Mesenchymal stem cell (in vitro differentiated cells and primary cell): ENCODE measurements at regions not wholly inside any gene's neighbourhood (a gene's known extent, or its start where the extent isn't known, plus 50 kb on each side); places are given as distances from the start of the nearest gene placed in this dataset.
A peak's percentile ranks its signal among the peaks of the same experiment; 100 is the strongest.
"Not testable (repeated sequence)": the region's sequence is repeated elsewhere in the genome, so short reads cannot be mapped to it uniquely, and the experiment has no call there.

Experiments used
- DNase-seq: peaks from one replicate; pipeline ENCODE4 v3.0.0-alpha.2; 2013
- H2AFZ ChIP-seq: one replicate; pipeline ENCODE4 v1.6.1; 2013; ENCODE audit warnings: low read depth, mild to moderate bottlenecking, control low read depth, inconsistent platforms, low read length, moderate library complexity
- H2AK5ac ChIP-seq: 2 replicates; pipeline ENCODE4 v1.6.1; 2013; ENCODE audit warnings: low read length, moderate library complexity, mild to moderate bottlenecking, inconsistent platforms; ENCODE audit not compliant: severe bottlenecking
- H2BK120ac ChIP-seq: one replicate; pipeline ENCODE4 v1.6.1; 2013; ENCODE audit warnings: low read depth, mild to moderate bottlenecking, inconsistent platforms, low read length, moderate library complexity
- H2BK12ac ChIP-seq, 2 experiments: one replicate each; pipeline ENCODE4 v1.6.1; 2013; ENCODE audit warnings: inconsistent platforms in 2 of 2, low read length in 2 of 2, mild to moderate bottlenecking in 2 of 2, moderate library complexity in 2 of 2, control low read depth in 1 of 2
- H2BK15ac ChIP-seq: one replicate; pipeline ENCODE4 v1.6.1; 2013; ENCODE audit warnings: mild to moderate bottlenecking, low read depth, inconsistent platforms; ENCODE audit not compliant: poor library complexity, severe bottlenecking
- H2BK5ac ChIP-seq: 2 replicates; pipeline ENCODE4 v1.6.1; 2013; ENCODE audit warnings: low read depth, mild to moderate bottlenecking, low read length, control low read depth, inconsistent platforms; ENCODE audit not compliant: poor library complexity, severe bottlenecking
- H3K14ac ChIP-seq, 2 experiments: one replicate each; pipeline ENCODE4 v1.6.1; 2013; ENCODE audit warnings: inconsistent platforms in 2 of 2, low read length in 2 of 2, control low read depth in 1 of 2, mild to moderate bottlenecking in 1 of 2, moderate library complexity in 1 of 2
- H3K18ac ChIP-seq, 2 experiments: one replicate each; pipeline ENCODE4 v1.6.1; 2013; ENCODE audit warnings: inconsistent platforms in 2 of 2, low read length in 2 of 2, control low read depth in 1 of 2, low read depth in 1 of 2, mild to moderate bottlenecking in 1 of 2
- H3K23ac ChIP-seq, 2 experiments: one replicate each; pipeline ENCODE4 v1.6.1; 2013; ENCODE audit warnings: inconsistent platforms in 2 of 2, low read length in 2 of 2, mild to moderate bottlenecking in 2 of 2, moderate library complexity in 2 of 2, control low read depth in 1 of 2
- H3K27ac ChIP-seq: 2 replicates; pipeline ENCODE4 v1.5.1; 2013; ENCODE audit warnings: mild to moderate bottlenecking, moderate library complexity, low read length, control low read depth, inconsistent platforms; ENCODE audit not compliant: poor library complexity, severe bottlenecking
- H3K27me3 ChIP-seq, 2 experiments: 2 replicates each; pipeline versions ENCODE4 v1.6.1 to v1.7.0; 2013; ENCODE audit warnings: low read length in 2 of 2, mild to moderate bottlenecking in 2 of 2, moderate library complexity in 2 of 2, control low read depth in 1 of 2, inconsistent platforms in 1 of 2; ENCODE audit not compliant: control insufficient read depth in 1 of 2, insufficient read depth in 1 of 2
- H3K36me3 ChIP-seq, 2 experiments: 2 replicates each; pipeline versions ENCODE4 v1.6.1 to v1.7.0; 2013; ENCODE audit warnings: low read length in 2 of 2, control low read depth in 1 of 2, inconsistent platforms in 1 of 2, low read depth in 1 of 2, mild to moderate bottlenecking in 1 of 2; ENCODE audit not compliant: insufficient read depth in 2 of 2, control insufficient read depth in 1 of 2
- H3K4ac ChIP-seq, 2 experiments: one replicate each; pipeline ENCODE4 v1.6.1; 2013; ENCODE audit warnings: inconsistent platforms in 2 of 2, low read length in 2 of 2, mild to moderate bottlenecking in 2 of 2, moderate library complexity in 2 of 2, control low read depth in 1 of 2, low read depth in 1 of 2
- H3K4me1 ChIP-seq: 2 replicates; pipeline ENCODE4 v1.6.1; 2013; ENCODE audit warnings: low read depth, low read length, control low read depth; ENCODE audit not compliant: control insufficient read depth, insufficient read depth
- H3K4me2 ChIP-seq: 2 replicates; pipeline ENCODE4 v1.6.1; 2013; ENCODE audit warnings: low read length, mild to moderate bottlenecking, inconsistent platforms; ENCODE audit not compliant: poor library complexity, severe bottlenecking
- H3K4me3 ChIP-seq, 2 experiments: 2 replicates each; pipeline versions ENCODE4 v1.5.1 to v1.7.0; 2013; ENCODE audit warnings: low read length in 2 of 2, mild to moderate bottlenecking in 2 of 2, control low read depth in 1 of 2, low read depth in 1 of 2; ENCODE audit not compliant: insufficient read depth in 1 of 2
- H3K79me1 ChIP-seq: replicated peaks from 2 replicates; pipeline ENCODE4 v1.6.1; 2013; ENCODE audit warnings: mild to moderate bottlenecking, control low read depth, low read length, inconsistent platforms; ENCODE audit not compliant: poor library complexity, severe bottlenecking
- H3K9ac ChIP-seq: 2 replicates; pipeline ENCODE4 v1.7.0; 2013; ENCODE audit warnings: mild to moderate bottlenecking, low read length, moderate library complexity
- H3K9me3 ChIP-seq: 2 replicates; pipeline ENCODE4 v1.7.0; 2013; ENCODE audit warnings: mild to moderate bottlenecking, low read length; ENCODE audit not compliant: control insufficient read depth
- H4K8ac ChIP-seq: one replicate; pipeline ENCODE4 v1.6.1; 2013; ENCODE audit warnings: inconsistent platforms, mild to moderate bottlenecking, low read length, moderate library complexity
- H4K91ac ChIP-seq: one replicate; pipeline ENCODE4 v1.6.1; 2013; ENCODE audit warnings: mild to moderate bottlenecking, low read length, inconsistent platforms
- WGBS: methylation state at CpG from one replicate; pipeline ENCODE4 v1.1.7; 2013; ENCODE audit warnings: mixed read lengths; 5-methylcytosine and 5-hydroxymethylcytosine counted together

DNA sequence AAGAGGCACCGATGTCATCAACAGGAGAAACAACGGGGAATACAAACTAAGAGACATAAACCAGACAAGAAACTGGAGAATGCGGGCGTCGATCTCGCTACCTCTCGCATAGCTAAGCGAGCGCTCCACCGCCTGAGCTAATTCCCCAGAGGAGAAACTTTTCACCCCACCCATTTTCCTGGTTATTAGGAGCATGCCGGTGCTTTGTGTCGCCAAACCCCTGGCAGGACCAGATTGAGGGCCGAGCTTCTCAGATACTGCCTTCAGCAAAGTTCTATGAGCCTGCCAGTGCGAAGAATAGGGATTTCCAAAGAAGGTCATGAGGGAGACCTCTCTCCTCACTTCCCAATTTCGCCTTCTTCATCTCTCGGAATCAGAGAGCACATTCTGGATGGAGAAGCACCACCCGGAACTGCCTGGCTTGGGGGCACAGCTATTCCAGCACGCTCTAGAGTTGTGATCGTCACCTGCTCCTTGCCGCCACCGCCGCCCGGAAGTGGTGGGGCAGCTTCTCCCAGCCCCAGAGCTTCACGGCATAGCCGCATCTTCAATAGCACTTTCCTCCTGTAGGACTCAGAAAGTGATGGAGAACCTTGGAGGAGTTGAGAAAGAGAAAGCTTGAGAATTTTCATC, 89.7 kb upstream of the ZNF322 start:
- not testable (repeated sequence) for H3K4me1 ChIP-seq, H3K9ac ChIP-seq, DNase-seq, H4K91ac ChIP-seq, H2BK15ac ChIP-seq, H2BK12ac ChIP-seq, H3K9me3 ChIP-seq, H3K4me3 ChIP-seq, H2AK5ac ChIP-seq, H2AFZ ChIP-seq, H2BK5ac ChIP-seq, H3K4ac ChIP-seq, H3K4me2 ChIP-seq, H3K27ac ChIP-seq, H2BK120ac ChIP-seq, H3K23ac ChIP-seq, H4K8ac ChIP-seq, H3K79me1 ChIP-seq, H3K36me3 ChIP-seq, H3K14ac ChIP-seq, H3K18ac ChIP-seq
- peaks cover 16 to 20% of the 10 kb centered on the region in 2 experiments for H3K27me3 ChIP-seq
- 10% methylated on average over 14 of the region's 25 CpGs for WGBS

DNA sequence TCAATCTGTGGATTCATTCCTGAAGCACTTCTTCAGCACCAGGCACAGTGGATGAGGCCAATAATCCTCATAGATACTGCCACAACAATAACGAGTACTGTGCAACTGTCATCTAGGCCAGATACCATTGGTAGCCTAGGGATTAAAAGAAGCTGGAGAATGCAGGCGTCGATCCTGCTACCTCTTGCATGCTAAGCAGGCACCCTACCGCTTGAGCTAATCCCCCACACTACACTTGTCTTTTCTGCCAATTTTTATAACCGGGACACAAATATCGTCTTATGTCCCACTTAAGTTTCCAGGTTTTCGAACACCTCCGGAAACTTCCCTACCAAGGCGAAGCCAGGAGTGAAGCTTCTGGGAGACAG, 90.2 kb upstream of the ZNF322 start:
- H2BK12ac ChIP-seq, H3K4me2 ChIP-seq, H4K8ac ChIP-seq, H3K23ac ChIP-seq, H3K14ac ChIP-seq, H3K79me1 ChIP-seq, H3K9ac ChIP-seq, H3K36me3 ChIP-seq, H3K4ac ChIP-seq, H2AFZ ChIP-seq, H2BK5ac ChIP-seq, H3K9me3 ChIP-seq, H4K91ac ChIP-seq, H2BK15ac ChIP-seq, H3K4me1 ChIP-seq, H3K18ac ChIP-seq, H2AK5ac ChIP-seq, H2BK120ac ChIP-seq, H3K4me3 ChIP-seq, DNase-seq, H3K27ac ChIP-seq: not testable (repeated sequence)
- WGBS, result 14% methylated on average over 8 of the region's 9 CpGs
- H3K27me3 ChIP-seq, result peaks cover 20 to 21% of the 10 kb centered on the region in 2 experiments

DNA sequence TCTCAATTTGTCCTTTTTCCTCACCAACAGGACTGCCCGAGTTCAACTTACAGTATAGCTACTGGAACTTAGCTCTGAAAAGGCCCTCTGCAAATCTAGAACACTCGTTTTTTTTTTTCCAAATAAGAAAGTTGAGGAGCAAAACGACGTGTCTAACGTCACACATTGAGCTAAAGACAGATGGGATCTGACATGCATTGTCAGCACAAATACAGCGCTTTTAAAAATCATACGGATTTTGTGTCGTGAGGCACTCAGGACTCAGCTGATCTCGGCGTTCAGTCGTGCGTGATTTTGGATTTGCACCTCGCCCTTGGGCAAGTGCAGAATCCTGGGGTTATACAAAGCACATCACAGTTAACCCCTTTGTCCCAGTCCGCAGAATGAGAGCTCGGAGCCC, 94.7 kb upstream of the ZNF322 start:
- Histone ChIP-seq H3K27me3 (peaks cover 14 to 21% of the 10 kb centered on the region in 2 experiments), H3K79me1 (no peaks in the 10 kb centered on the region), H3K9ac (no peak overlapping the region), H3K18ac (no peak overlapping the region), H2AFZ (no peak overlapping the region), H3K36me3 (no peaks in the 10 kb centered on the region), H3K14ac (no peak overlapping the region), H2BK120ac (no peak overlapping the region), H4K8ac (no peak overlapping the region), H3K9me3 (no peaks in the 10 kb centered on the region), H3K4me1 (peaks cover 5% of the 10 kb centered on the region), H3K4me3 (peak overlapping the region in 1 of 2 experiments; percentile 58), H3K4me2 (peak overlapping the region; percentile 79), H3K27ac (no peak overlapping the region), H2BK12ac (no peak overlapping the region), H3K23ac (no peak overlapping the region), H3K4ac (no peak overlapping the region), H2BK15ac (no peak overlapping the region), H4K91ac (no peak overlapping the region), H2BK5ac (no peak overlapping the region), H2AK5ac (no peak overlapping the region)
- WGBS, result 14% methylated on average over 14 of the region's 15 CpGs
- no peak for DNase-seq

GRCh38 chr6:26754801-26755200, 95.3 kb upstream of the ZNF322 start:
- not testable (repeated sequence) for H3K23ac ChIP-seq, H2BK120ac ChIP-seq, H2BK12ac ChIP-seq, H3K14ac ChIP-seq, H2AFZ ChIP-seq, H4K8ac ChIP-seq, DNase-seq, H2BK5ac ChIP-seq, H3K27ac ChIP-seq, H3K79me1 ChIP-seq, H2BK15ac ChIP-seq, H3K18ac ChIP-seq, H3K36me3 ChIP-seq, H3K4me1 ChIP-seq, H3K9ac ChIP-seq, H2AK5ac ChIP-seq, H3K9me3 ChIP-seq, H3K4ac ChIP-seq, H4K91ac ChIP-seq
- Histone ChIP-seq H3K27me3 (peaks cover 14 to 17% of the 10 kb centered on the region in 2 experiments), H3K4me3 (peak overlapping the region in 1 of 2 experiments; percentile 58), H3K4me2 (peak overlapping the region; percentile 79)
- WGBS, result under 1% methylated on average over 20 of the region's 20 CpGs
